ENCODE measurements at regions not wholly inside any gene's neighbourhood (a gene's known extent, or its start where the extent isn't known, plus 50 kb on each side); places are given as distances from the start of the nearest gene placed in this dataset.
A peak's percentile ranks its signal among the peaks of the same experiment; 100 is the strongest.

DNA sequence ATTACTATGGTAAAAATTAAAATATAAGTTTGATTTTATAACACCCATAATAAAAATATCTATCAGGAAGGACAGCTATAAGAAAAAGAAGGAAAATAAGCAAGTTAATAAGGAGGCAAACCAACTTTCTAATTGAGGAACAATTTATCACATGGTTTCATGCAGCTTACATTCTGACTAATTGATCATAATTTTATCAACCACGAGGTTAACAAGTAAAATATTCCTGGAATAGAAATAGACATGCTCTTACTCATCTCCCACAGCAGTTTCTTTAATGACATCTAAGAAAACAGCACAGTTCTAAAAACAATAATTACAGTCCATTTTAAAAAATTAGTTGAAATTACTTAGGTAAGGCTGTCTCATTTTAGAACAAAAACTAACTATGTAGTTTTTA, 130.8 kb upstream of the KRR1 start:
- H2AFZ ChIP-seq = no peak overlapping the region
- no peak for ATAC-seq
- Mint-ChIP-seq H3K27me3 (ENCODE audit: insufficient read depth, low read depth, poor library complexity) (no peaks in the 10 kb centered on the region), H3K4me3 (no peak overlapping the region), H3K36me3 (ENCODE audit: low read depth) (no peaks in the 10 kb centered on the region), H3K27ac (no peak overlapping the region), H3K4me1 (peaks cover 8% of the 10 kb centered on the region), H3K9me3 (no peaks in the 10 kb centered on the region)
- no peaks in the 10 kb centered on the region for H3K36me3 ChIP-seq (ENCODE audit: insufficient read depth)
- H3K4me3 ChIP-seq = no peak overlapping the region
- H3K4me2 ChIP-seq = no peak overlapping the region
- H4K20me1 ChIP-seq (replicated peaks; ENCODE audit: insufficient read depth) = no peaks in the 10 kb centered on the region
- H3K79me2 ChIP-seq (replicated peaks; ENCODE audit: insufficient read depth) = no peaks in the 10 kb centered on the region
- no peaks in the 10 kb centered on the region for H3F3A ChIP-seq (replicated peaks; ENCODE audit: low read depth)
- no peaks in the 10 kb centered on the region for H3K9me2 ChIP-seq (ENCODE audit: insufficient read depth)
- no peaks in the 10 kb centered on the region for H3K4me1 ChIP-seq (ENCODE audit: insufficient read depth)
- TF ChIP-seq EZH2phosphoT487 (IDR thresholded peaks at IDR 0.05; ENCODE audit: unreplicated experiment) (no peak), ZNF331 (CRISPR knock-in tag; IDR thresholded peaks at IDR 0.05; ENCODE audit: low read depth) (no peak)
- TF ChIP-seq, protein P1, sequence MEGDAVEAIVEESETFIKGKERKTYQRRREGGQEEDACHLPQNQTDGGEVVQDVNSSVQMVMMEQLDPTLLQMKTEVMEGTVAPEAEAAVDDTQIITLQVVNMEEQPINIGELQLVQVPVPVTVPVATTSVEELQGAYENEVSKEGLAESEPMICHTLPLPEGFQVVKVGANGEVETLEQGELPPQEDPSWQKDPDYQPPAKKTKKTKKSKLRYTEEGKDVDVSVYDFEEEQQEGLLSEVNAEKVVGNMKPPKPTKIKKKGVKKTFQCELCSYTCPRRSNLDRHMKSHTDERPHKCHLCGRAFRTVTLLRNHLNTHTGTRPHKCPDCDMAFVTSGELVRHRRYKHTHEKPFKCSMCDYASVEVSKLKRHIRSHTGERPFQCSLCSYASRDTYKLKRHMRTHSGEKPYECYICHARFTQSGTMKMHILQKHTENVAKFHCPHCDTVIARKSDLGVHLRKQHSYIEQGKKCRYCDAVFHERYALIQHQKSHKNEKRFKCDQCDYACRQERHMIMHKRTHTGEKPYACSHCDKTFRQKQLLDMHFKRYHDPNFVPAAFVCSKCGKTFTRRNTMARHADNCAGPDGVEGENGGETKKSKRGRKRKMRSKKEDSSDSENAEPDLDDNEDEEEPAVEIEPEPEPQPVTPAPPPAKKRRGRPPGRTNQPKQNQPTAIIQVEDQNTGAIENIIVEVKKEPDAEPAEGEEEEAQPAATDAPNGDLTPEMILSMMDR (conservative IDR thresholded peaks at IDR 0.05; ENCODE audit: low read depth in 2 of 2) = no peak
- DNase-seq (ENCODE audit: low spot score) = no peak
- no peaks in the 10 kb centered on the region for H3K27me3 ChIP-seq (ENCODE audit: insufficient read depth)
- no peak overlapping the region for H3K27ac ChIP-seq (ENCODE audit: low read depth)

DNA sequence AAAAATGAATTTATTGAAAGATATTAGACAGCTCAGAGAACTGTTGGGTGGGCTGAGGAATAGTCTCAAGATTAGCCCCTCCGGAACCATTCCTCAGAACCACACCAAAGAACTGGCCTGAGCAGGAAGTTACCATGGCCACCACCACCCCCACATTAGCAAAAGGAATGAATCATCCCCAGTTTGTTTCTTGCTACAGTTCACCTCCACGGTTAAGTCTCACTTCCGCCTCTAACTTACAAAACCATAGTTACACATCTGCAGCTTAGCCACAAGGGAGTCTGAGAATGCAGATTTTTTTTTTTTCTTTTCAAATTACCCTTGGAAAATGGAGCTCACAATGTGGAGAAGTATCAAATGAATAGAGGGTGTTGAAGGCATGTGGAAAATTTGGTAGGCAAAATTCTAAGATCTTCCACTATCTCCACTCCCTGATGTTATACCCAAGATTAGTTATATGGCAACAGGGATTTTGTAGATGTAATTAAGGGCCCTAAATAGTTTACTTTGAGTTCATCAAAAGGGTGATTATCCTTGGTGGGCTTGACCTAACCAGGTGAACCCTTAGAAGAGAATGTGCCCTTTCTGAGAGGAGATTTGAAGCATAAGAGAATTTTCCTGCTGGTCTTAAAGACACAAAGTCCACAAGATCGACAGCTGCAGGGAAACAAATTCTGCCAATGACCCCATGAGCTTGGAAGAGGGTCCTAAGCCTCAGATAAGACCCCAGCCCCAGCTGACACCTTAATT, 129.8 kb upstream of the KRR1 start:
- H3K27me3 ChIP-seq (ENCODE audit: insufficient read depth) = no peaks in the 10 kb centered on the region
- ATAC-seq (no peak), DNase-seq (ENCODE audit: low spot score) (no peak)
- no peaks in the 10 kb centered on the region for H3K4me1 ChIP-seq (ENCODE audit: insufficient read depth)
- no peaks in the 10 kb centered on the region for H4K20me1 ChIP-seq (replicated peaks; ENCODE audit: insufficient read depth)
- no peak overlapping the region for H3K27ac ChIP-seq (ENCODE audit: low read depth)
- no peaks in the 10 kb centered on the region for H3K79me2 ChIP-seq (replicated peaks; ENCODE audit: insufficient read depth)
- H2AFZ ChIP-seq = peak overlapping the region; percentile 2; the same call in 1 of the 2 replicates
- H3K27ac Mint-ChIP-seq = peak overlapping the region; percentile 61; the same call in 1 of the 2 replicates
- H3K4me3 ChIP-seq = no peak overlapping the region
- H3K4me1 Mint-ChIP-seq = peaks cover 18% of the 10 kb centered on the region
- H3K4me3 Mint-ChIP-seq = no peak overlapping the region
- H3K36me3 Mint-ChIP-seq (ENCODE audit: low read depth) = no peaks in the 10 kb centered on the region
- no peak overlapping the region for H3K4me2 ChIP-seq
- no peak for TF ChIP-seq NANOG (IDR thresholded peaks at IDR 0.05; ENCODE audit: borderline replicate concordance)
- TF ChIP-seq, protein P1 (conservative IDR thresholded peaks at IDR 0.05; ENCODE audit: low read depth in 2 of 2) = no peak
- TF ChIP-seq, protein P2, sequence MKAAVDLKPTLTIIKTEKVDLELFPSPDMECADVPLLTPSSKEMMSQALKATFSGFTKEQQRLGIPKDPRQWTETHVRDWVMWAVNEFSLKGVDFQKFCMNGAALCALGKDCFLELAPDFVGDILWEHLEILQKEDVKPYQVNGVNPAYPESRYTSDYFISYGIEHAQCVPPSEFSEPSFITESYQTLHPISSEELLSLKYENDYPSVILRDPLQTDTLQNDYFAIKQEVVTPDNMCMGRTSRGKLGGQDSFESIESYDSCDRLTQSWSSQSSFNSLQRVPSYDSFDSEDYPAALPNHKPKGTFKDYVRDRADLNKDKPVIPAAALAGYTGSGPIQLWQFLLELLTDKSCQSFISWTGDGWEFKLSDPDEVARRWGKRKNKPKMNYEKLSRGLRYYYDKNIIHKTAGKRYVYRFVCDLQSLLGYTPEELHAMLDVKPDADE (IDR thresholded peaks at IDR 0.05) = no peak
- TF ChIP-seq ZNF331 (CRISPR knock-in tag; IDR thresholded peaks at IDR 0.05; ENCODE audit: low read depth) = no peak
- H3F3A ChIP-seq (replicated peaks; ENCODE audit: low read depth) = no peaks in the 10 kb centered on the region
- H3K36me3 ChIP-seq (ENCODE audit: insufficient read depth) = no peaks in the 10 kb centered on the region
- peaks cover 3% of the 10 kb centered on the region for H3K27me3 Mint-ChIP-seq (ENCODE audit: insufficient read depth, low read depth, poor library complexity)
- no peaks in the 10 kb centered on the region for H3K9me2 ChIP-seq (ENCODE audit: insufficient read depth)
- H3K9me3 Mint-ChIP-seq = no peaks in the 10 kb centered on the region

Data from GM23338 (cell line).